HG02588 (cell line): ENCODE measurements at regions not wholly inside any gene's neighbourhood (a gene's known extent, or its start where the extent isn't known, plus 50 kb on each side); places are given as distances from the start of the nearest gene placed in this dataset.
"Not testable (repeated sequence)": the region's sequence is repeated elsewhere in the genome, so short reads cannot be mapped to it uniquely, and the experiment has no call there.

Experiments
- ATAC-seq: cut with Tn5 transposase; IDR thresholded peaks from one replicate; pipeline ENCODE4 v1.9.1; 2021; ENCODE audit warnings: mild to moderate bottlenecking, moderate library complexity; ENCODE audit not compliant: unreplicated experiment

- ATAC-seq = not testable (repeated sequence)
Observed at GRCh38 chr13:109264603-109265437, 521.6 kb downstream of the IRS2 start.

- not testable (repeated sequence) for ATAC-seq
Observed at GRCh38 chr13:109257761-109258157, 528.6 kb downstream of the IRS2 start.
